PC-3 (cell line): ENCODE measurements at regions not wholly inside any gene's neighbourhood (a gene's known extent, or its start where the extent isn't known, plus 50 kb on each side); places are given as distances from the start of the nearest gene placed in this dataset.

Source experiments
- CTCF ChIP-seq: fragments of 300-600 bp; sonication (generic); conservative IDR thresholded peaks from 2 replicates; pipeline ENCODE4 v1.5.1; 2017; ENCODE audit warnings: antibody characterized with exemption, low read depth, mild to moderate bottlenecking, low read length
- EZH2 ChIP-seq: fragments of 300-600 bp; sonication (generic); IDR thresholded peaks from one replicate; pipeline ENCODE4 v1.6.1; 2017; ENCODE audit warnings: antibody characterized with exemption, mild to moderate bottlenecking, low read length; ENCODE audit not compliant: unreplicated experiment
- EZH2phosphoT487 ChIP-seq: fragments of 300-600 bp; sonication (generic); IDR thresholded peaks from 2 replicates; pipeline ENCODE4 v1.6.1; 2018; ENCODE audit warnings: mild to moderate bottlenecking, antibody characterized with exemption, low read length, borderline replicate concordance

- TF ChIP-seq CTCF (no peak), EZH2 (no peak), EZH2phosphoT487 (no peak)
Measured at GRCh38 chr16:52022980-52023379, 524.0 kb downstream of the TOX3 start.
